Right lobe of liver (tissue), 4 donors: ENCODE measurements at regions not wholly inside any gene's neighbourhood (a gene's known extent, or its start where the extent isn't known, plus 50 kb on each side); places are given as distances from the start of the nearest gene placed in this dataset.

Experiments
- CTCF ChIP-seq, 4 donors: fragments of 200-600 bp in 3 of 4; fragments of 450-650 bp in 1 of 4; IDR thresholded peaks; one replicate each; pipeline versions ENCODE4 v1.5.1 to v1.8.0; 2016 to 2022; ENCODE audit warnings: antibody characterized with exemption in 4 of 4, mild to moderate bottlenecking in 2 of 4
- POLR2A ChIP-seq: fragments of 450-650 bp; IDR thresholded peaks from one replicate; pipeline ENCODE4 v1.6.1; 2017; ENCODE audit warnings: antibody characterized with exemption, mild to moderate bottlenecking
- donor health status: DM: no; HTN: no; CAD: no.
- donor health status: DM: no; HTN: no; CAD: no.
- donor health status: DM: no; HTN: yes; CAD: no.

GRCh38 chr6:81988446-81988845, 236.0 kb upstream of the TENT5A start:
- TF ChIP-seq POLR2A (no peak), CTCF (IDR thresholded peaks at IDR 0.05) (no peak)
